ENCODE measurements at regions not wholly inside any gene's neighbourhood (a gene's known extent, or its start where the extent isn't known, plus 50 kb on each side); places are given as distances from the start of the nearest gene placed in this dataset.

DNA sequence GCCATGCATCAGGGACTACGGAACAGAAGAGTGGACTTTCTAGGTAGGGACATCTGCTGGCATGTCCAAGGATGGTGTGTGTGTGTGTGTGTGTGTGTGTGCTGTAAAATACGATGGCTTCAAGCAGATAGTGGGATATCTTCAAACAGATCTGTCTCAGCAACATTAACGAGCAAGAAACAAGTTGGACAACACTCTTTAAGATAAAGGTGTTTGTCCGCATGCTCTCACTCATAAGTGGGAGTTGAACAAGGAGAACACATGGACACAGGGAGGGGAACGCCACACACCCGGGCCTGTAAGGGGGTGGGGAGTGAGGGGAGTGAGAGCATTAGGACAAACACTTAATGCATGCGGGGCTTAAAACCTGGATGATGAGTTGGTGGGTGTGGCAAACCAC lies 89.8 kb upstream of the AKR1E2 start:
- intact Hi-C loops (cut with DNase I) = no loop called here
- 63 to 69% methylated on average over 7 of the region's 7 CpGs for WGBS, 2 donors
- H3K4me3 ChIP-seq (replicated peaks in 1 of 3) = no peak overlapping the region
- DNase-seq = no peak
- no peaks in the 10 kb centered on the region for H3K4me1 ChIP-seq
- no peak for TF ChIP-seq POLR2A (IDR thresholded peaks at IDR 0.05)
- TF ChIP-seq, protein P1, sequence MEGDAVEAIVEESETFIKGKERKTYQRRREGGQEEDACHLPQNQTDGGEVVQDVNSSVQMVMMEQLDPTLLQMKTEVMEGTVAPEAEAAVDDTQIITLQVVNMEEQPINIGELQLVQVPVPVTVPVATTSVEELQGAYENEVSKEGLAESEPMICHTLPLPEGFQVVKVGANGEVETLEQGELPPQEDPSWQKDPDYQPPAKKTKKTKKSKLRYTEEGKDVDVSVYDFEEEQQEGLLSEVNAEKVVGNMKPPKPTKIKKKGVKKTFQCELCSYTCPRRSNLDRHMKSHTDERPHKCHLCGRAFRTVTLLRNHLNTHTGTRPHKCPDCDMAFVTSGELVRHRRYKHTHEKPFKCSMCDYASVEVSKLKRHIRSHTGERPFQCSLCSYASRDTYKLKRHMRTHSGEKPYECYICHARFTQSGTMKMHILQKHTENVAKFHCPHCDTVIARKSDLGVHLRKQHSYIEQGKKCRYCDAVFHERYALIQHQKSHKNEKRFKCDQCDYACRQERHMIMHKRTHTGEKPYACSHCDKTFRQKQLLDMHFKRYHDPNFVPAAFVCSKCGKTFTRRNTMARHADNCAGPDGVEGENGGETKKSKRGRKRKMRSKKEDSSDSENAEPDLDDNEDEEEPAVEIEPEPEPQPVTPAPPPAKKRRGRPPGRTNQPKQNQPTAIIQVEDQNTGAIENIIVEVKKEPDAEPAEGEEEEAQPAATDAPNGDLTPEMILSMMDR (IDR thresholded peaks at IDR 0.05) = no peak
- H3K27ac ChIP-seq = no peak overlapping the region
- H3K9me3 ChIP-seq = no peaks in the 10 kb centered on the region
- H3K27me3 ChIP-seq = no peaks in the 10 kb centered on the region
- no peaks in the 10 kb centered on the region for H3K36me3 ChIP-seq

DNA sequence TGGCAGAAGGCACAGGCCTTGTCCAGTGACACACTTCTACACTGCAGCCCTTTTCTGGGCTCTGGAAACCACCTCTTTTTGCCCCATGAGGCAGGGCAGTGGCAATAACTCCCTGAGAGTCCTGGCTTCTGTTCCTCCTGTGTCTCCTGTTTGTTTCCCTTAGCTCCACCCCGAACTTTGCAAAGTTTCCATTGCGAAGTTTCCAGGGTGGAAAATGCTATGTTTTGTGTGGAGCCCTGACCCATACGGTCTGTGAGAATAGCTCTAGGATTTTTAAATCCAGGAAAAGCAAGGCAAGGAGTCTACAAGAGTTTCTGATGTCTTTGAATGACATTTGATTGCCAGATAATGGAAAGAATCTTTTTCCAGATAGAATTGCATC lies 92.2 kb upstream of the AKR1E2 start:
- WGBS, 2 donors = 80 to 89% methylated on average over 3 of the region's 3 CpGs
- TF ChIP-seq, protein P1 (IDR thresholded peaks at IDR 0.05) = no peak
- TF ChIP-seq POLR2A (IDR thresholded peaks at IDR 0.05) = no peak
- intact Hi-C loops (cut with DNase I) = no loop called here
- no peak for DNase-seq
- no peaks in the 10 kb centered on the region for H3K9me3 ChIP-seq
- H3K4me1 ChIP-seq = no peaks in the 10 kb centered on the region
- no peak overlapping the region for H3K27ac ChIP-seq
- H3K27me3 ChIP-seq = no peaks in the 10 kb centered on the region
- H3K36me3 ChIP-seq = no peaks in the 10 kb centered on the region
- H3K4me3 ChIP-seq (replicated peaks in 1 of 3) = no peak overlapping the region

DNA sequence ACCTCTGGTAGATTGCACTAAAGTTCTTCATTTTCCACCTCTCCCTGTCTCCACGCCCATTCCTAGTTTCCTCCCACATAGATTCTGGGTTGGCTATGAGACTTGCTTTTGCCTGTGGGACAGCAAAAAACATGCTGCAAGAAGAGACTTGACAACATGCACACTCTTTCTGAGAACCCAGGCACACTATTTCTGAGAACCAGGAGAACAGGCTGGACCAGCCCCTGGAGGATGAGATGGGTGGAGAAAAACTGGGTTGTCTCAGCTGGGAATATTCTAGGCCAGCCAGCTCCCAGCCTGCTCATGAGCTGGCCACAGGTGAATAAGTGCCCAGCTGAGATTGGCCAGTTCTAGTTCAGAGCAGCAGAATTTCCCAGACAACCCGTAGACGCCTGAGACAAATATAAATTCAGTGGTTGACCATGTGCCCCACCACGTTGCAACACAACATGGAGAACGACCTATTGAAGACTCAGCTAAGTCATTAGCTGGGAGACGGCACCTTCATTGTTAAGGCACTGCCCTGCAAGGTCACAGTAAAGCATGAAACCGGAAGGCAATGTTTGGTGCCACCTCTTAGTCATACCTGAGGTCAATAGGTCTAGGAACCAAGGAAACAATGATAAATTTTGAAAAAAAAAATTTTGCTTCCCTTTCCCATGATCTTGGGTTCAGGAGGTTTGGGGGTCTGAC lies 92.7 kb upstream of the AKR1E2 start:
- no peak overlapping the region for H3K4me3 ChIP-seq (replicated peaks in 1 of 3)
- intact Hi-C loops (cut with DNase I) = no loop called here
- TF ChIP-seq POLR2A (IDR thresholded peaks at IDR 0.05) = no peak
- TF ChIP-seq, protein P1 (IDR thresholded peaks at IDR 0.05) = no peak
- H3K27ac ChIP-seq = no peak overlapping the region
- 92 to 97% methylated on average over 7 of the region's 7 CpGs for WGBS, 2 donors
- no peaks in the 10 kb centered on the region for H3K4me1 ChIP-seq
- H3K9me3 ChIP-seq = no peaks in the 10 kb centered on the region
- no peaks in the 10 kb centered on the region for H3K36me3 ChIP-seq
- no peak for DNase-seq
- no peaks in the 10 kb centered on the region for H3K27me3 ChIP-seq

DNA sequence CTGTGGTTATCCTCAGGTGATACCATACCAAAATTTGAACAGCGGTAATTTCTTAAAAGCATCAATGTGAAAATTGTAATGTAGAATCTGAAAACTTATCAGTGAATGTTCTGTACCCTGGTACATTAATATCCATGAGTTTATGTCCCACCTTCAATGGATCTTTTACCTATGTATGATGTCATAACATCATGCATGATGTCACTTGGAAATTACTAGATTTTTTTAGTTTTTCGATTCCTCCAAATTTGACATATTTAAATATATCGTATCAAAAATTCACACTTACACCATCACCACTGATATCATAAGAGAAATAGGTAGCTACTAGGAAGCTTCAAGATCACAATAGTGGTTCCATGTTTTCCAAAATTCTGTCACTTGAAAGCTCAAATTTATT lies 95.0 kb upstream of the AKR1E2 start:
- no peak for DNase-seq
- Histone ChIP-seq H3K27ac (no peak overlapping the region), H3K4me3 (replicated peaks in 1 of 3) (no peak overlapping the region), H3K36me3 (no peaks in the 10 kb centered on the region), H3K9me3 (no peaks in the 10 kb centered on the region), H3K27me3 (no peaks in the 10 kb centered on the region), H3K4me1 (no peaks in the 10 kb centered on the region)
- TF ChIP-seq, protein P1 (IDR thresholded peaks at IDR 0.05) = no peak
- TF ChIP-seq POLR2A (IDR thresholded peaks at IDR 0.05) = no peak
- intact Hi-C loops (cut with DNase I) = no loop called here
- WGBS, 2 donors = 94 to 96% methylated on average over 3 of the region's 3 CpGs

DNA sequence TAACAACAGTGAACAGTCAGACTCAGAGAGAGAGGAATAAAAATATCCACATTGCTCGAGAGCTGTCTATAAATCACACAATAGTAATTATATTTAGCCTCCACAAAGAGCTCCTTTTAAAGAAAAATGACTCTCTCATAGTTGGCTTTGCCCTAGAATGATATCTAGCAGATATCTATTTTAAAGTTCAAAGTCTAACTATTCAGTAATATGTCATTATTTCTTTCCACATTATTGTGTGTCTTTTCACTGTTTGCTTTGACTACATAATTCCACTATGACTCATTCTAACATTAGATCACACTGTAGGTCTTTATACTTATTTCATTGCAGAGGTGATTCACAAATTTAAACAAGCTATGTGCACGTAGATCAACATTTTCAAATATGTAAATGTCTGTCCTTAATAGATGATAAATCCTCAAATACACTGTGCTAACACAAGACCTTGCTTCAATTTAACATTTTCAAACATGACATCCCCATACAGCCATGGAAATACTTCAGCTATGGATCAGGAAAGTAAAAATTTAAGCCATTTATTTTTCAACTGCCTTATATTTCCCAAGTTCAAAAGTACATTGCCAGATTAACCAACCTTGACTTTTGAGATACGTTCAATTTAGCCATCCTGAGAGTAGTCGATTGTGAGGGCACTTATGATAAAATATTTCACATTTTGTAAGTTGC lies 99.9 kb upstream of the AKR1E2 start:
- no peak overlapping the region for H3K4me3 ChIP-seq (replicated peaks in 1 of 3)
- 78 to 86% methylated on average over 4 of the region's 4 CpGs for WGBS, 2 donors
- no peaks in the 10 kb centered on the region for H3K9me3 ChIP-seq
- no peak overlapping the region for H3K27ac ChIP-seq
- H3K4me1 ChIP-seq = no peaks in the 10 kb centered on the region
- no peaks in the 10 kb centered on the region for H3K36me3 ChIP-seq
- intact Hi-C loops (cut with DNase I) = no loop called here
- TF ChIP-seq, protein P1 (IDR thresholded peaks at IDR 0.05) = no peak
- TF ChIP-seq POLR2A (IDR thresholded peaks at IDR 0.05) = no peak
- no peak for DNase-seq
- no peaks in the 10 kb centered on the region for H3K27me3 ChIP-seq

Measured in thyroid gland (tissue), 4 donors.